HCT116 (cell line): ENCODE measurements at regions not wholly inside any gene's neighbourhood (a gene's known extent, or its start where the extent isn't known, plus 50 kb on each side); places are given as distances from the start of the nearest gene placed in this dataset.

Experiments used
- ATAC-seq: fragments of 200-7000 bp; cut with Tn5 transposase; 2 replicates; pipeline ENCODE4 v1.9.1; 2020; ENCODE audit warnings: mild to moderate bottlenecking, moderate library complexity
- BruUV-seq: library from RNA; stranded (reverse); fragments of 400-500 nt; replicated peaks from 2 replicates; lab custom pipeline; 2021; lab: Mats Ljungman, UMichigan
- CTCF ChIA-PET: fragments of 300-600 bp; sonication (Branson Sonifier 250); formaldehyde crosslinking; loops from one replicate; lab custom pipeline; 2021; ENCODE audit warnings: antibody characterized with exemption; lab: Charles Lee
- POLR2A ChIA-PET: fragments of 300-600, 350-600 bp; sonication (Branson Sonifier 250); formaldehyde crosslinking; loops from one replicate; lab custom pipeline; 2021; ENCODE audit warnings: antibody characterized with exemption; lab: Charles Lee
- RAD21 ChIA-PET, 2 experiments: fragments of 300-600 bp; sonication (Branson Sonifier 250); formaldehyde crosslinking; loops; one replicate each; lab custom pipeline; 2023; ENCODE audit warnings: low total read pairs in 2 of 2; ENCODE audit not compliant: uncharacterized antibody in 2 of 2, unreplicated experiment in 2 of 2, low non-redundant PET in 1 of 2; lab: Charles Lee
- DNase-seq: peaks from one replicate; pipeline ENCODE4 v3.0.0-alpha.2; 2010; ENCODE audit warnings: low read depth, low spot score
- H2AFZ ChIP-seq: fragments of 200-600 bp; shearing (Covaris generic), sonication (generic); 2 replicates; pipeline ENCODE4 v1.6.1; 2017; ENCODE audit warnings: low read depth, mixed run types, mixed read lengths, antibody characterized with exemption, low read length; ENCODE audit not compliant: poor library complexity, severe bottlenecking
- H3K27ac ChIP-seq: 2 replicates; pipeline ENCODE4 v1.5.1; 2012; ENCODE audit warnings: low read depth, low read length
- H3K27me3 ChIP-seq: fragments of 200-600 bp; sonication (generic); 2 replicates; pipeline ENCODE4 v1.6.1; 2016; ENCODE audit warnings: mixed run types, low read length, mixed read lengths; ENCODE audit not compliant: insufficient read depth
- H3K36me3 ChIP-seq, 2 experiments: fragments of 200-500 bp in 1 of 2; fragments of 200-600 bp in 1 of 2; sonication (Bioruptor generic) in 1 of 2; sonication (generic) in 1 of 2; 2 replicates each; pipeline versions ENCODE4 v1.5.1 to v1.6.1; 2014 to 2016; ENCODE audit warnings: low read length in 2 of 2, inconsistent platforms in 1 of 2, mixed read lengths in 1 of 2, mixed run types in 1 of 2; ENCODE audit not compliant: insufficient read depth in 2 of 2, control insufficient read depth in 1 of 2
- H3K4me1 ChIP-seq, 2 experiments: fragments of 200-600 bp in 1 of 2; sonication (generic) in 1 of 2; 2 replicates each; pipeline versions ENCODE4 v1.5.1 to v1.6.1; 2012 to 2017; ENCODE audit warnings: low read length in 2 of 2, inconsistent platforms in 1 of 2, mild to moderate bottlenecking in 1 of 2, mixed read lengths in 1 of 2, mixed run types in 1 of 2, moderate library complexity in 1 of 2; ENCODE audit not compliant: insufficient read depth in 2 of 2, control insufficient read depth in 1 of 2
- H3K4me2 ChIP-seq: fragments of 200-600 bp; sonication (generic); 2 replicates; pipeline ENCODE4 v1.6.1; 2017; ENCODE audit warnings: mixed run types, low read length, mixed read lengths
- H3K4me3 ChIP-seq, 2 experiments: fragments of 200-600 bp in 1 of 2; sonication (generic) in 1 of 2; replicated peaks in 1 of 2; 2 replicates each; pipeline ENCODE4 v1.5.1; 2011 to 2016; ENCODE audit warnings: low read length in 2 of 2, control low read depth in 1 of 2, low read depth in 1 of 2, mild to moderate bottlenecking in 1 of 2, mixed read lengths in 1 of 2, mixed run types in 1 of 2
- H3K79me2 ChIP-seq: fragments of 200-600 bp; sonication (generic); 2 replicates; pipeline ENCODE4 v1.6.1; 2017; ENCODE audit warnings: mild to moderate bottlenecking, mixed run types, low read length, moderate library complexity, mixed read lengths; ENCODE audit not compliant: insufficient read depth
- H3K9ac ChIP-seq: fragments of 200-600 bp; sonication (generic); 2 replicates; pipeline ENCODE4 v1.6.1; 2016; ENCODE audit warnings: low read length, mixed read lengths
- H3K9me2 ChIP-seq: fragments of 200-600 bp; sonication (generic), shearing (Covaris generic); 2 replicates; pipeline ENCODE4 v1.6.1; 2017; ENCODE audit warnings: mixed run types, mild to moderate bottlenecking, moderate library complexity; ENCODE audit not compliant: insufficient read depth
- H3K9me3 ChIP-seq, 2 experiments: fragments of 200-500 bp in 1 of 2; fragments of 200-600 bp in 1 of 2; sonication (Bioruptor generic) in 1 of 2; sonication (generic) in 1 of 2; 2 replicates each; pipeline ENCODE4 v1.6.1; 2014 to 2017; ENCODE audit warnings: low read length in 2 of 2, mixed read lengths in 2 of 2, inconsistent platforms in 1 of 2, low read depth in 1 of 2, mild to moderate bottlenecking in 1 of 2, mixed run types in 1 of 2, moderate library complexity in 1 of 2; ENCODE audit not compliant: control insufficient read depth in 1 of 2, insufficient read depth in 1 of 2
- H4K20me1 ChIP-seq: fragments of 200-600 bp; sonication (generic), shearing (Covaris generic); 2 replicates; pipeline ENCODE4 v1.6.1; 2017; ENCODE audit warnings: mixed run types, mild to moderate bottlenecking, moderate library complexity; ENCODE audit not compliant: insufficient read depth
- EGR1 ChIP-seq: IDR thresholded peaks from 2 replicates; pipeline ENCODE4 v1.6.1; 2012; ENCODE audit warnings: low read depth
- EZH2 ChIP-seq: fragments of 200-600 bp; sonication (generic); IDR thresholded peaks from 2 replicates; pipeline ENCODE4 v1.6.1; 2017; ENCODE audit warnings: antibody characterized with exemption, mixed run types
- EZH2phosphoT487 ChIP-seq: fragments of 200-600 bp; IDR thresholded peaks from 2 replicates; pipeline ENCODE4 v1.6.1; 2018; ENCODE audit warnings: antibody characterized with exemption, borderline replicate concordance
- FOSL1 ChIP-seq: IDR thresholded peaks from 2 replicates; pipeline ENCODE4 v1.6.1; 2012; ENCODE audit warnings: low read depth
- JUND ChIP-seq: IDR thresholded peaks from 2 replicates; pipeline ENCODE4 v1.6.1; 2012
- POLR2A ChIP-seq: IDR thresholded peaks from 2 replicates; pipeline ENCODE4 v1.7.0; 2011; ENCODE audit warnings: borderline replicate concordance; ENCODE audit not compliant: insufficient read depth, insufficient read length; ENCODE audit errors: extremely low read depth
- POLR2AphosphoS5 ChIP-seq: IDR thresholded peaks from 2 replicates; pipeline ENCODE4 v1.6.1; 2011; ENCODE audit warnings: mild to moderate bottlenecking, low read depth, low read length, moderate library complexity
- TCF7L2 ChIP-seq: IDR thresholded peaks from 2 replicates; pipeline ENCODE4 v1.7.0; 2011; ENCODE audit warnings: borderline replicate concordance, inconsistent platforms; ENCODE audit not compliant: insufficient read depth, insufficient read length; ENCODE audit errors: extremely low read depth
- ZFX ChIP-seq: fragments of 450-650 bp; IDR thresholded peaks from 2 replicates; pipeline ENCODE4 v1.6.1; 2017
- ZNF274 ChIP-seq: fragments of 200-500 bp; sonication (Bioruptor generic); IDR thresholded peaks from 2 replicates; pipeline ENCODE4 v1.6.1; 2014; ENCODE audit warnings: mild to moderate bottlenecking, low read depth, low read length, inconsistent platforms
- intact Hi-C: fragments of 100-400 bp; cut with micrococcal nuclease; formaldehyde crosslinking; loops from 2 replicates; pipeline ENCODE4 v1.10.0; 2022
- TF ChIP-seq, protein P1 (sequence below): IDR thresholded peaks from 2 replicates; pipeline ENCODE4 v1.6.1; 2011; ENCODE audit warnings: mild to moderate bottlenecking, low read length, moderate library complexity; ENCODE audit not compliant: insufficient replicate concordance; ENCODE audit errors: extremely low read depth

DNA sequence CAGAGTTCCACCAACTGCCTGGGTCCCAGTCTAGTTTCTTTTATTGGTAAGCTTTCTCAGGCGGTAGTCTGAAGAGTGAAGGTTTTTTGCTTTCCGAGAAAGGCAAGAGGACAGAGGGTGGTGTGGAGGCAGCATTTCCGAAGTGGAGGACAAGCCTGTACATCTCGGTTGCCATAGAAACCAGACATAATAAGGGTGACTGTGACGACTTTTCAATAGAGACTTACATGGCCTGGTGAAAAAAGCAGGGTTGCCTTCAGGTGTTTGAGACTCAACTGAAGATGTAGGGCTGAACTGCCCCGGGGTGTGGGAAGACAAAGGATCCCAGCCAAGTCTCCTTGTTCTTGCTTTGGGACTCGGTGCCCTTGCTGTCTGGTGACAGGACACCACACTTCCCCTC lies 53.6 kb upstream of the RAB40AL start:
- DNase-seq (no peak), ATAC-seq (no peak)
- intact Hi-C loops = no loop called here
- H4K20me1 ChIP-seq = no peaks in the 10 kb centered on the region
- POLR2A ChIA-PET = no interaction called here
- H3K4me2 ChIP-seq = no peak overlapping the region
- H3K4me1 ChIP-seq = no peaks in the 10 kb centered on the region
- H3K79me2 ChIP-seq = no peaks in the 10 kb centered on the region
- no peak overlapping the region for H2AFZ ChIP-seq
- no peak overlapping the region for H3K9ac ChIP-seq
- TF ChIP-seq JUND (no peak), ZFX (no peak), POLR2A (no peak), EZH2phosphoT487 (no peak), EZH2 (no peak), POLR2AphosphoS5 (no peak), FOSL1 (no peak), ZNF274 (no peak), TCF7L2 (no peak), EGR1 (no peak)
- TF ChIP-seq, protein P1, sequence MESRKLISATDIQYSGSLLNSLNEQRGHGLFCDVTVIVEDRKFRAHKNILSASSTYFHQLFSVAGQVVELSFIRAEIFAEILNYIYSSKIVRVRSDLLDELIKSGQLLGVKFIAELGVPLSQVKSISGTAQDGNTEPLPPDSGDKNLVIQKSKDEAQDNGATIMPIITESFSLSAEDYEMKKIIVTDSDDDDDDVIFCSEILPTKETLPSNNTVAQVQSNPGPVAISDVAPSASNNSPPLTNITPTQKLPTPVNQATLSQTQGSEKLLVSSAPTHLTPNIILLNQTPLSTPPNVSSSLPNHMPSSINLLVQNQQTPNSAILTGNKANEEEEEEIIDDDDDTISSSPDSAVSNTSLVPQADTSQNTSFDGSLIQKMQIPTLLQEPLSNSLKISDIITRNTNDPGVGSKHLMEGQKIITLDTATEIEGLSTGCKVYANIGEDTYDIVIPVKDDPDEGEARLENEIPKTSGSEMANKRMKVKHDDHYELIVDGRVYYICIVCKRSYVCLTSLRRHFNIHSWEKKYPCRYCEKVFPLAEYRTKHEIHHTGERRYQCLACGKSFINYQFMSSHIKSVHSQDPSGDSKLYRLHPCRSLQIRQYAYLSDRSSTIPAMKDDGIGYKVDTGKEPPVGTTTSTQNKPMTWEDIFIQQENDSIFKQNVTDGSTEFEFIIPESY = no peak
- no peak overlapping the region for H3K27ac ChIP-seq
- RAD21 ChIA-PET = no interaction called here
- H3K36me3 ChIP-seq = no peaks in the 10 kb centered on the region
- H3K9me3 ChIP-seq = no peaks in the 10 kb centered on the region
- CTCF ChIA-PET = interaction anchor here (0.9 kb wide), 1 partner anchor 20 kb away, joined by 3 read pairs; no protein-coding TSS in a partner anchor
- BruUV-seq = no TSS peak
- H3K9me2 ChIP-seq = no peaks in the 10 kb centered on the region
- no peak overlapping the region for H3K4me3 ChIP-seq
- no peaks in the 10 kb centered on the region for H3K27me3 ChIP-seq
